HG03280 (cell line): ENCODE measurements at regions not wholly inside any gene's neighbourhood (a gene's known extent, or its start where the extent isn't known, plus 50 kb on each side); places are given as distances from the start of the nearest gene placed in this dataset.
A peak's percentile ranks its signal among the peaks of the same experiment; 100 is the strongest.
"Not testable (repeated sequence)": the region's sequence is repeated elsewhere in the genome, so short reads cannot be mapped to it uniquely, and the experiment has no call there.

Source experiments
- ATAC-seq: cut with Tn5 transposase; IDR thresholded peaks from one replicate; pipeline ENCODE4 v1.9.1; 2021; ENCODE audit warnings: mild to moderate bottlenecking, moderate library complexity; ENCODE audit not compliant: unreplicated experiment

GRCh38 chr2:132220589-132220988, 58.8 kb upstream of the ANKRD30BL start:
- not testable (repeated sequence) for ATAC-seq

DNA sequence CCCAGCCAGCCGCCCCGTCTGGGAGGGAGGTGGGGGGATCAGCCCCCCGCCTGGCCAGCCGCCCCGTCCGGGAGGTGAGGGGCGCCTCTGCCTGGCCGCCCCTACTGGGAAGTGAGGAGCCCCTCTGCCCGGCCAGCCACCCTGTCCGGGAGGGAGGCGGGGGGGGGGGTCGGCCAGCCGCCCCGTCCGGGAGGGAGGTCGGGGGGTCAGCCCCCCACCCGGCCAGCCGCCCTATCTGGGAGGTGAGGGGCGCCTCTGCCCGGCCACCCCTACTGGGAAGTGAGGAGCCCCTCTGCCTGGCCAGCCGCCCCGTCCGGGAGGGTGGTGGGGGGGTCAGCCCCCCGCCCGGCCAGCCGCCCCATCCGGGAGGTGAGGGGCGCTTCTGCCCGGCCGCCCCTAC, 60.1 kb upstream of the ANKRD30BL start:
- not testable (repeated sequence) for ATAC-seq

DNA sequence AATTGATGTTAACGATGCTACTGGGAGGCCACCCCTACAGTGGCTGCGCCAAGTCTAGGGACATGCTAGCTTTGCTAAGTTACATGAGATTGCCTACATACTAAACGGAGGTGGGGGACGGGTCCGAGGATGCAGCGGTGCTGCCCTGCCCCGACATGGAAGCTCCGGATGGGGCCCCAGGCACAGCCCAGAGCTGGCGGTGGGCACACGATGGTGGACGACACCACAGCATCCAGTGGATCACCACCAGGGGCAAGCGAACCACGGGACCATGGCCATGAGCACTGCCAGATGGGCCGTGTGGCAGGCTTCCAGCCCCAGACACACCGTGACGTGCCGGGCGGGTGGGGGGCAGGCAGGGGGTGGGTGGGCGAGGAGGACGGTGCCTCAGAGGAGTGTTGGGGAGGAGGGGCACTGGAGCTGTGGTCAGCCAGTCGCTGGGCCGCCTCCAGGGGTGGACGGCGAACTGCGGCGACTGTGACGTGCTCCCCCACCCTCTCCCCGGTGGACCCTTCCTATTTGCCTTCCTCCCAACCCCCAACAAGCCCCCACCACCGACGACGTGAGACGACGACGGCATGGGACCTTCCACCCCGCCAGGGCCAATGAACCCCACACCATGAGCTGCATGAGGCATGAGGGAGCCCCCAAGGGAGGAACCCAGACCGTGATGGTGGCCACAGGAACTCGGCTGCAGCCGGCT, 90.6 kb upstream of the ANKRD30BL start:
- no peak for ATAC-seq

GRCh38 chr2:132252894-132253264, 91.1 kb upstream of the ANKRD30BL start:
- no peak for ATAC-seq

GRCh38 chr2:132253496-132254305, 91.9 kb upstream of the ANKRD30BL start:
- ATAC-seq, result no peak

DNA sequence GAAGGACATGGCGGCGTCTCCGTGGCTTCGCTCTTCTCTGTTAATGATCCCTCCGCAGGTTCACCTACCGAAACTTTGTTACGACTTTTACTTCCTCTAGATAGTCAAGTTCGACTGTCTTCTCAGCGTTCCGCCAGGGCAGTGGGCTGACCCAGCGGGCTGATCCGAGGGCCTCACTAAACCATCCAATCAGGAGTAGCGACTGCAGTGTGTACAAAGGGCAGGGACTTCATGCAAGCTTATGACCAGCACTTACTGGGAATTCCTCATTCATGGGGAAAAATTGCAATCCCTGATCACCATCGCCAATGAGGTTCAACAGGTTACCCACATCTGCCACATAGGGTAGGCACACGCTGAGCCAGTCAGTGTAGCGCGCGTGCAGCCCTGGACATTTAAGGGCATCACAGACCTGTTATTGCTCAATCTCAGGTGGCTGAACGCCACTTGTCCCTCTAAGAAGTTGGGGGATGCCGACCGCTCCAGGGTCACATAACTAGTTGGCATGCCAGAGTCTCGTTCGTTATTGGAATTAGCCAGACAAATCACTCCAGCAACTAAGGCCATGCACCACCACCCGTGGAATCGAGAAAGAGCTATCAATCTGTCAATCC, 92.7 kb upstream of the ANKRD30BL start:
- not testable (repeated sequence) for ATAC-seq

GRCh38 chr2:132255714-132256113, 94.0 kb upstream of the ANKRD30BL start:
- ATAC-seq, result no peak

DNA sequence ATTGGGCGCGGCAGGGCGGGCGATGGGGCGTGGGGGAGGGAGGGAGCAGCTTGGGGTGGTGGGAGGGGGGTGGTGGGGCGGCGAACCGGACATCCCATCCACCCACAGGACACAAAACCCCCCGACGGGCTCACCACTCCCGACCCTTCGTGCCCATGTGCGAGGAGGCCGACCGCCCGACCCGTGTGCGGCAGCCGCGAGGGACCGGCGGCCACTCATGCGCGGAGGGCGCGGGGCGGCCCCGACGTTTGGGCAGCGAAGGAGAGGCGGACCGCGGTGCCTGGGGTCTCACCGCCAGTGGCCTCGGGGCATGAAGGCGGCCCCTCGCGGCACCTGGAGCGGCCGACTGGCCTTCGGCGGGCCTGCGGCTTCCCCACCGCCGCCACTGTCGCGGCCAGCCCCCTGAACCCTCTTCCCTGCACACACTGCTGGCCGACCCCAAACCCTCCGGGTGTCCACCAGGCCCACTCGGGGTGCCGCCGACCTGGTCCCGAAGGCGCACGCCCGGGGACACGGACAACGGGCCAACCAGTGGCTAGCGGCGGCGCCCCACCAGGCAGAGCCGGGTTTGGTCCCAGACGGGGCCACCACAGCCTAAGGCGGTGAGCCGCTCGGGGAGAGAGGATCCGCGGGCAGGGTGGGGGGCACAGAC, 94.6 kb upstream of the ANKRD30BL start:
- ATAC-seq, result no peak

GRCh38 chr2:132256903-132257300, 95.2 kb upstream of the ANKRD30BL start:
- ATAC-seq, result not testable (repeated sequence)

DNA sequence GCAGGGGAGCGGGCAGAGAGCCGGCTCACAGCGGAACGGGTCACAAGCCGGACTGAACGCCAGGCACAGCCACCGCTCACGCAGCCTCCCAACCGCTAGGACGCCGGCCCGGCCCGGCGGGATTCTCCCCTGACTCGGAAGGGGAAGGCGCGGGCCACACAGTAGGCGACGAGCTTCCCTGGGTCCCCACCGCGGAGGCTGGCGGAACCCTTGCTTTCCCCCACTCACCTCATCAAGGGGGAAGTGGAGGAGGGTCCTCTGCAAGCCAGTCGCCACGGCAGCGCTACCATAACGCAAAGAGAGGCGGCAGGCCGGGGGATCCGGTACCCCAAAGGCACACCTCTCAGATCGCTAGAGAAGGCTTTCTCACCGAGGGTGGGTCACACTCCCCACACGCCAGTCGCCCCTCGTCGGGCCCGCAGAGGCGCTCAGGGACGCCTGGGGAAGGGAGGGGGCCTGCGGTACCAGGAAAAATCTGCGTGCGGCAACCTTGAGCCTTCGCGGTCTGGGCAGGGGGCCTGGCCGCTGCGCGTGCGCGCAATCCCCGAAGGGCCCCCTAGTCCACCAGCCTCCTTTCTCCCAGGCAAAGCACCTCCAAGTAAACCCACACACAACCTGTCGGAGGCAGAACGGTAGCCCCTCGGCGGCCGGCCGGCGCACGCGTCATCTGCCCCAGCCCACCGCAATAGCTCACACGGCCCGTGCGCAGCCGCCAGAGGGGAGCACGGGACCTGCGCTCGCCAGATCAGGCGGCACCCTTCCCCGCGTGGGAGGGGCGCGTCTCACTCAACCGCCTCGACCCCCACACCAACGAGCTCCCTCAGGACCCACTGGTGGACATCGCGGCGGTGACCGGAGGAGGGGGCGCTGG, 95.8 kb upstream of the ANKRD30BL start:
- not testable (repeated sequence) for ATAC-seq

GRCh38 chr2:132259276-132259675, 97.5 kb upstream of the ANKRD30BL start:
- ATAC-seq, result not testable (repeated sequence)

GRCh38 chr2:132265595-132265994, 103.8 kb upstream of the ANKRD30BL start:
- ATAC-seq, result not testable (repeated sequence)

GRCh38 chr2:132267105-132267497, 105.3 kb upstream of the ANKRD30BL start:
- ATAC-seq, result peak; percentile 25

- peak; percentile 39 for ATAC-seq
Measured at GRCh38 chr2:132267498-132268283, 105.9 kb upstream of the ANKRD30BL start.

- ATAC-seq, result not testable (repeated sequence)
Measured at GRCh38 chr2:132268284-132268976, 106.7 kb upstream of the ANKRD30BL start.

DNA sequence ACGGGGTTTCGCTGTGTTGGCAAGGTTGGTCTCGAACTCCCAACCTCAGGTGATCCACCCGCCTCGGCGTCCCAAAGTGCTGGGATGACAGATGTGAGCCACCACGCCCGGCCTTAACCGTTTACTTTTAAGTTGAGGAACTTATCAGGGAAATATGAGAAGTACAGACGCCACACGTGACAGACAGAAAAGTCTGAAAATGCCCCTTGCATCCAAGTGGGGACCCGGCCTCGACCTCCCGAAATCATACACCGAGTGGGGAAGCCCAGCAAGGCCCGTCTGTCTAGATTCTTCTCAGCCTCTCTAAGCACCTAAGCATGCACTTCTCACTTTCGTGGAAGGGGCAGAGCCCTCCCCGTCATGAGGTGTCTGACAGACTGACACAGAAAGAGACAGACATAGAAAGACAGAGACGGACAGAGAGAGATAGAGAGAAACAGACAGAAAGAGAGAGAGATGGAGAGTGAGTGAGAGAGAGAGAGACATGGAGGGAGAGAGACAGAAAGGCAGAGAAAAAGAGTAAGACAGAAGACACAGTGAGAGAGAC, 107.3 kb upstream of the ANKRD30BL start:
- ATAC-seq, result no peak

DNA sequence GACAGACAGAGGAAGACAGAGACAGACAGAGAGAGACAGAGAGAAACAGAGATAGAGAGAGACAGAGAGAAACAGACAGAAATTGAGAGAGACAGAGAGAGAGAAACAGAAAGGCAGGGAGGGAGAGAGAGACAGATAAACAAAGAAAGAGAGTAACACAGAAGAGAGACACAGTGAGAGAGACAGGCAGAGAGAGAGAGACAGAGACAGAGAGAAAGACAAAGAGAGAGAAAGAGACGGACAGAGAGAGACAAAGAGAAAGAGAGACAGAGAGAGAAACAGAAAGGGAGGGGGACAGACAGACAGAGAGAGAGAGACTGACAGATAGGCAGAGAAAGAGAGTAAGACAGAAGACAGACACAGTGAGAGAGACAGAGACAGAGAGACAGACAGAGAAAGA, 108.5 kb upstream of the ANKRD30BL start:
- ATAC-seq, result no peak

GRCh38 chr2:132270981-132271546, 109.3 kb upstream of the ANKRD30BL start:
- no peak for ATAC-seq
